GM08714 (cell line): ENCODE measurements at regions not wholly inside any gene's neighbourhood (a gene's known extent, or its start where the extent isn't known, plus 50 kb on each side); places are given as distances from the start of the nearest gene placed in this dataset.
"Not testable (repeated sequence)": the region's sequence is repeated elsewhere in the genome, so short reads cannot be mapped to it uniquely, and the experiment has no call there.

Source experiments
- H3K4me3 ChIP-seq: fragments of 200-500 bp; sonication (Bioruptor generic); 2 replicates; pipeline ENCODE4 v1.5.1; 2014; ENCODE audit warnings: mild to moderate bottlenecking, low read length, inconsistent platforms
- ZNF274 ChIP-seq: IDR thresholded peaks from 2 replicates; pipeline ENCODE4 v1.6.1; 2012; ENCODE audit warnings: mild to moderate bottlenecking, low read depth, low read length

- TF ChIP-seq ZNF274: no peak
- H3K4me3 ChIP-seq: no peak overlapping the region
These were observed 251.4 kb downstream of the FAM72C start for GRCh38 chr1:143720087-143721023.

GRCh38 chr1:143718524-143718923 lies 253.3 kb downstream of the FAM72C start:
- no peak overlapping the region for H3K4me3 ChIP-seq
- no peak for TF ChIP-seq ZNF274

- no peak for TF ChIP-seq ZNF274
- H3K4me3 ChIP-seq: no peak overlapping the region
These were observed 253.8 kb downstream of the FAM72C start for GRCh38 chr1:143718021-143718420.

GRCh38 chr1:143717434-143717833 lies 254.4 kb downstream of the FAM72C start:
- H3K4me3 ChIP-seq: no peak overlapping the region
- no peak for TF ChIP-seq ZNF274

GRCh38 chr1:143714913-143715312 lies 256.9 kb downstream of the FAM72C start:
- H3K4me3 ChIP-seq: not testable (repeated sequence)

DNA sequence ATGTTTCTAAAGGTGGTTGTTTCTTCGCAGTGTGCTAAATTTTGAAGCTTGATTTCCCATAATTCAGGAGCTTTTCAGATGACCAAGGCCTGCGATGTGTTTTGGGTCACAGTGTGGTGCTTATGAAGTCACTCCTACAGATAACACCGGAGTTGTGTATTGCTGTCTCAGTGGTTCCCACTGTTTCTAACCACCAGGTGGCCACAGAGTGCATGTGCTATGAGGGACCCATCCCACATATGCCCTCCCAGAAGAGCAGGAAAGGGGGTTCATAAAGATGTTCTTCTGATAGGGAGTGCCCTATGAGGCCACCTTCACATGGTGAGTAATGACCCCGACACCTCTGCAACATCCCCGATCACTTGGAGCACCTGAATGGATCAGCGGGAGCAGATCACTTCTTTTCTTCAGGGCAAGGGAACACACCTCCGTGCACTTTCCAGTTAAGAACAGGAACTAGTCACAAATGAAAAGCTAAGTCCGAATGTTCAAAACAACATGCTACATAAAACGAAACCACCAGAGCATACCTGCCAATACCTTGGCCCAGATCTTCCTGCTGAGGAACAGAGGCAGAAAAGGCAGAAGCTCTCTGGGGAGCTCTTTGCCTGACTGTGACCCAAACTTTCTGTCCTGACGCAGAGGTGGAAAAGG lies 262.1 kb downstream of the FAM72C start:
- H3K4me3 ChIP-seq: not testable (repeated sequence)

- H3K4me3 ChIP-seq: not testable (repeated sequence)
These were observed 269.0 kb downstream of the FAM72C start for GRCh38 chr1:143702739-143703138.

DNA sequence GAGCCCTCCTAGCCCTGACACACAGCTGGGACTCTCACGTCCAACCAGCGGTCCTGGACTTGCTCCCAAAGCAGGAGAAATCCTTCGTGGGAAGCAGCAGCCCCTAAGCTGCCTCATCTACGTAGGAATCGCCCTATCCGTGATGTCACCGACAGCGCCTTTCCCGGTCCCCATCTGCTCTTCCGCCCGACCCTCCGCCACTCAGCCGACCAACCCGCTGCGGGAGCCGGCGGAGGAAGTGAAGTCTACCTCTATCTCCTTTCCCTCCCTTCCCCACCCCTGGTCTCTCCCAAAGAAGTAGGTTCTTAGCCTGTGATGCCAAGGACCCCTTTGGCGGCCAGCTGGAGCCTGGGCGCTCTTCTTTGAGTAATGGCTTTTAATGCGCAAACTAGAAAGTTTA lies 272.1 kb downstream of the FAM72C start:
- TF ChIP-seq ZNF274: no peak
- H3K4me3 ChIP-seq: no peak overlapping the region

- no peak for TF ChIP-seq ZNF274
These were observed 272.7 kb downstream of the FAM72C start for GRCh38 chr1:143699115-143699514.

GRCh38 chr1:143698016-143698415 lies 273.8 kb downstream of the FAM72C start:
- TF ChIP-seq ZNF274: no peak
- no peak overlapping the region for H3K4me3 ChIP-seq

More at GRCh38 chr1:143699115-143699514, 272.7 kb downstream of the FAM72C start:
- no peak overlapping the region for H3K4me3 ChIP-seq

DNA sequence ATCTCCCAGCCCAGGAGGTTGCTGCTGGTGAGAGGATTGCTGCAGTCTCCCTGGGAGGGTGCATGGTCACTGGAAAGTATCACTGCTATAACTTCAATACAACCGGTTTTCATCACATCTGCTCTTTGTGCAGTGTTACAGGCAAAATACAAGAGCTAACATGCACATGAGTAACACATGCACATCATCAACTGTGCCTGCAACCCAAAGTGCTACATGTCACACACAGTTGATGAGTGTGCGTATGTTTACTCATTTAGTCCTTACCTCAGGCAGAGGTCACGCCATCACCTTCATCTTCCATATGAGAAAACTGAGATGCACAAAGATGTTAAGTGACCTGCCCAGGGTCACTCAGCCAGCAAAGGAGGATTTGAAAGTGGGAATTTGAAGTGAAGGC lies 277.7 kb downstream of the FAM72C start:
- H3K4me3 ChIP-seq: no peak overlapping the region
- no peak for TF ChIP-seq ZNF274

- no peak overlapping the region for H3K4me3 ChIP-seq
- no peak for TF ChIP-seq ZNF274
These were observed 279.7 kb downstream of the FAM72C start for GRCh38 chr1:143691971-143692529.

GRCh38 chr1:143691400-143691891 lies 280.3 kb downstream of the FAM72C start:
- no peak for TF ChIP-seq ZNF274
- no peak overlapping the region for H3K4me3 ChIP-seq

- TF ChIP-seq ZNF274: no peak
- no peak overlapping the region for H3K4me3 ChIP-seq
These were observed 282.0 kb downstream of the FAM72C start for GRCh38 chr1:143689781-143690180.

GRCh38 chr1:143680304-143680703 lies 291.5 kb downstream of the FAM72C start:
- TF ChIP-seq ZNF274: no peak
- H3K4me3 ChIP-seq: no peak overlapping the region
